Naive B cell (primary cell): ENCODE measurements at regions not wholly inside any gene's neighbourhood (a gene's known extent, or its start where the extent isn't known, plus 50 kb on each side); places are given as distances from the start of the nearest gene placed in this dataset.
"Not testable (repeated sequence)": the region's sequence is repeated elsewhere in the genome, so short reads cannot be mapped to it uniquely, and the experiment has no call there.

Experiments
- ATAC-seq, 2 donors: fragments of 150-1000 bp; cut with Tn5 transposase; 2 replicates each; pipeline ENCODE4 v1.10.0; 2021; ENCODE audit warnings: low read depth in 2 of 2, mild to moderate bottlenecking in 2 of 2, moderate library complexity in 2 of 2
- DNase-seq: peaks from one replicate; pipeline ENCODE4 v3.0.0; 2022
- H3K27ac Mint-ChIP-seq, 6 donors: one replicate each; pipeline ENCODE4 v1.8.0; 2020 to 2022; ENCODE audit warnings: mild to moderate bottlenecking in 6 of 6, mixed read lengths in 6 of 6, moderate library complexity in 5 of 6, inconsistent platforms in 2 of 6
- H3K27me3 Mint-ChIP-seq, 3 donors: one replicate each; pipeline ENCODE4 v1.8.0; 2021 to 2022; ENCODE audit warnings: mixed read lengths in 3 of 3, mild to moderate bottlenecking in 1 of 3
- H3K36me3 Mint-ChIP-seq, 2 donors: one replicate each; pipeline ENCODE4 v1.8.0; 2020 to 2022; ENCODE audit warnings: mixed read lengths in 2 of 2, inconsistent platforms in 1 of 2, mild to moderate bottlenecking in 1 of 2
- H3K4me1 Mint-ChIP-seq, 3 donors: one replicate each; pipeline ENCODE4 v1.8.0; 2020 to 2022; ENCODE audit warnings: mixed read lengths in 3 of 3, inconsistent platforms in 1 of 3, mild to moderate bottlenecking in 1 of 3, moderate library complexity in 1 of 3
- H3K4me3 Mint-ChIP-seq, 8 donors: one replicate each; pipeline ENCODE4 v1.8.0; 2020 to 2022; ENCODE audit warnings: mild to moderate bottlenecking in 8 of 8, mixed read lengths in 8 of 8, moderate library complexity in 8 of 8, inconsistent platforms in 2 of 8
- H3K9me3 Mint-ChIP-seq, 7 donors: one replicate each; pipeline ENCODE4 v1.8.0; 2020 to 2022; ENCODE audit warnings: mixed read lengths in 7 of 7, mild to moderate bottlenecking in 5 of 7, inconsistent platforms in 2 of 7, moderate library complexity in 1 of 7

DNA sequence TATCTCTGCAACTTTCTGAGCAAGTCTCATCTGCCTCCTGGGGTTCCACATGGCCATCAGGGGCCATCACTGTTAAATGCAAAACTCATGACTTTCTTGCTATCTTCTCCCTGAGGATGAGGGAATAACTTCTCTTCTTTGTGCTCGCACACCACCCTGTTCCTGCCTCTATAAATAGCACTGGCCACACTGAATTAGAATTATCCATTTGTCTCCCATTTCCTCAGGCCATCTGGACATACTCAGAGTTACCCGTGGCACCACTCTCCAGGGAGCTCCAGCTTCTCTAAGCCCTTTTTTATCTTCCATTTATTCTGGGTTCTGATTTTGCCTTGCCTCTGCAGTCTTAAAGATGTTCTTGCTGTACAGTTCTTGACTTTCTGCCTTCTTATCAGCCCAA, 72.8 kb upstream of the ECI2 start:
- peaks cover 9 to 22% (median 20%) of the 10 kb centered on the region in 3 donors for H3K27me3 Mint-ChIP-seq
- DNase-seq = no peak
- peak overlapping the region in 5 of 6 donors; percentile 7 to 95 (median 86) for H3K27ac Mint-ChIP-seq
- peak overlapping the region in 5 of 8 donors; percentile 13 to 64 (median 47) for H3K4me3 Mint-ChIP-seq
- H3K9me3 Mint-ChIP-seq = peaks cover 4 to 28% (median 19%) of the 10 kb centered on the region in 7 donors
- ATAC-seq = no peak
- H3K36me3 Mint-ChIP-seq = peaks cover 0 to 35% of the 10 kb centered on the region in 2 donors
- H3K4me1 Mint-ChIP-seq = peaks cover 32 to 43% (median 36%) of the 10 kb centered on the region in 3 donors

DNA sequence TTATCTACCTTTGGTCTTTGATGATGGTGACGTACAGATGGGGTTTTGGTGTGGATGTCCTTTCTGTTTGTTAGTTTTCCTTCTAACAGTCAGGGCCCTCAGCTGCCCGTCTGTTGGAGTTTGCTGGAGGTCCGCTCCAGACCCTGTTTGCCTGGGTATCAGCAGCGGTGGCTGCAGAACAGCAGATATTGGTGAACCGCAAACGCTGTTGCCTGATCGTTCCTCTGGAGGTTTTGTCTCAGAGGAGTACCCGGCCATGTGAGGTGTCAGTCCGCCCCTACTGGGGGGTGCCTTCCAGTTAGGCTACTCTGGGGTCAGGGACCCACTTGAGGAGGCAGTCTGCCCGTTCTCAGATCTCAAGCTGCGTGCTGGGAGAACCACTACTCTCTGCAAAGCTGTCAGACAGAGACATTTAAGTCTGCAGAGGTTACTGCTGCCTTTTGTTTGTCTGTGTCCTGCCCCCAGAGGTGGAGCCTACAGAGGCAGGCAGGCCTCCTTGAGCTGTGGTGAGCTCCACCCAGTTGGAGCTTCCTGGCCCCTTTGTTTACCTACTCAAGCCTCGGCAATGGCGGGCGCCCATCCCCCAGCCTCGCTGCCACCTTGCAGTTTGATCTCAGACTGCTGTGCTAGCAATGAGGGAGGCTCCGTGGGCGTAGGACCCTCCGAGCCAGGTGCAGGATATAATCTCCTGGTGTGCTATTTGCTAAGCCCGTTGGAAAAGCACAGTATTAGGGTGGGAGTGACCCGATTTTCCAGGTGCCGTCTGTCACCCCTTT, 68.5 kb upstream of the ECI2 start:
- H3K4me1 Mint-ChIP-seq = peaks cover 17 to 28% (median 19%) of the 10 kb centered on the region in 3 donors
- H3K4me3 Mint-ChIP-seq, H3K27ac Mint-ChIP-seq, DNase-seq, ATAC-seq: not testable (repeated sequence)
- peaks cover 12 to 33% (median 32%) of the 10 kb centered on the region in 3 donors for H3K27me3 Mint-ChIP-seq
- H3K36me3 Mint-ChIP-seq = peaks cover 0 to 35% of the 10 kb centered on the region in 2 donors
- peaks cover 5 to 24% (median 14%) of the 10 kb centered on the region in 7 donors for H3K9me3 Mint-ChIP-seq

- no peak for DNase-seq
- ATAC-seq = no peak
- peaks cover 0 to 1% (median 0%) of the 10 kb centered on the region in 7 donors for H3K9me3 Mint-ChIP-seq
- H3K4me3 Mint-ChIP-seq = no peak overlapping the region
- H3K36me3 Mint-ChIP-seq = no peaks in the 10 kb centered on the region
- H3K27ac Mint-ChIP-seq = peak overlapping the region in 1 of 6 donors; percentile 13
- peaks cover 3 to 20% (median 13%) of the 10 kb centered on the region in 3 donors for H3K27me3 Mint-ChIP-seq
- no peaks in the 10 kb centered on the region for H3K4me1 Mint-ChIP-seq
Measured at GRCh38 chr6:4192627-4193026, 57.3 kb upstream of the ECI2 start.

DNA sequence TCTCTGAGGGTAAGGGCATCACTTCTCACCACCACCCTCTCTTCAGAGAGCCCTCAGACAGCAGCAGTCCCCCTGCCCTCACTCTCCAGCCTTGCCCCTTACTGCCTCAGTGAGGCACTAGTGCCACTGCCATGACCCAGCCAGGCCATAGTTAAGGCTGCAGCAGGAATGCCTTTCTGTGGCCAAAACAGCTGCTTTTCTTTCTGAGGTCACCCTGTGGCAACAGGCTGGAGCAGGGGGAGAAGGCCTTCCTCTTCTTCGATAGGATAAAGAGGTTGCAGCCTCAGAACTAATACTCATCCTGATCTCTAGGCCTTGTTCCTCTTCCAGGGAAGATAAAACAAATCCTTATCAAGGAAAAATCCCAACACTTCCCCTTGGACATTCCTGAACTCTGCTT, 56.8 kb upstream of the ECI2 start:
- H3K36me3 Mint-ChIP-seq = no peaks in the 10 kb centered on the region
- DNase-seq = no peak
- H3K4me3 Mint-ChIP-seq = no peak overlapping the region
- peak overlapping the region in 1 of 6 donors; percentile 12 for H3K27ac Mint-ChIP-seq
- H3K9me3 Mint-ChIP-seq = peaks cover 0 to 1% (median 0%) of the 10 kb centered on the region in 7 donors
- H3K27me3 Mint-ChIP-seq = peaks cover 3 to 23% (median 17%) of the 10 kb centered on the region in 3 donors
- no peak for ATAC-seq
- no peaks in the 10 kb centered on the region for H3K4me1 Mint-ChIP-seq

DNA sequence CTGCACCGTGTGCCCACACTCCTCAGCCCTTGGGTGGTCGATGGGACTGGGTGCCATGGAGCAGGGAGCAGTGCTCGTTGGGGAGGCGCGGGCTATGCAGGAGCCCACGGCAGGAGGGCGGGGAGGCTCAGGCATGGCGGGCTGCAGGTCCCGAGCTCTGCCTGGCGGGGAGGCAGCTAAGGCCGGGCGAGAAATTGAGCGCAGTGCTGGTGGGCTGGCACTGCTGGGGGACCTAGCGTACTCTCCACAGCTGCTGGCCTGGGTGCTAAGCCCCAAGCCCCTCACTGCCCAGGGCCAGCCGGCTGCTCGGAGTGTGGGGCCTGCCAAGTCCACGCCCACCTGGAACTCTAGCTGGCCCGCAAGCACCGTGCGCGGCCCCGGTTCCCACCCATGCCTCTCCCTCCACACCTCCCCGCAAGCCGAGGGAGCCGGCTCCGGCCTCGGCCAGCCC, 55.9 kb upstream of the ECI2 start:
- Mint-ChIP-seq H3K36me3 (no peaks in the 10 kb centered on the region), H3K9me3 (peaks cover 0 to 1% (median 0%) of the 10 kb centered on the region in 7 donors), H3K4me3 (no peak overlapping the region), H3K27me3 (peaks cover 3 to 23% (median 19%) of the 10 kb centered on the region in 3 donors), H3K4me1 (no peaks in the 10 kb centered on the region), H3K27ac (no peak overlapping the region)
- ATAC-seq (no peak), DNase-seq (no peak)

DNA sequence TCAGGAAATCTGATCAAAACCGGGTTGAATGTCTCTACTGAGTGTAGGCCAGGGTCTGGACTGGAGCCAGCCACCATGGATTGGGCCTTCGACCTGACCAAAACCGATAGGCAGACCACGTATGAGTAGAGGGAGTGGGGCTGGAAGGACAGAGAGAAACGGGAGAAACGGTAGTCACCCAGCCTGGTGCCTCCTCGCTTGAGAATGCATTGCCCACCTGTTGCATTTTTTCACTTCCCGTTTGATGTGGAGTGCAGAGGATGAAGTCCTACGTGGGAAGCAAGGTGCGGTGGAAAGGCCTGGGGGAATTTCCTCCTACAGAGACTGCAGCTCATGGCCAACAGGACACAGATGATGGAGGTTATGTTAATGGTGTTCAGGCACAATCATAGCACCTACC, 53.9 kb upstream of the ECI2 start:
- Mint-ChIP-seq H3K4me3 (peak overlapping the region in 1 of 8 donors; percentile 7), H3K4me1 (no peaks in the 10 kb centered on the region), H3K36me3 (no peaks in the 10 kb centered on the region), H3K27ac (no peak overlapping the region), H3K27me3 (peaks cover 3 to 37% (median 35%) of the 10 kb centered on the region in 3 donors), H3K9me3 (peaks cover 0 to 3% (median 0%) of the 10 kb centered on the region in 7 donors)
- ATAC-seq (no peak), DNase-seq (no peak)

- Mint-ChIP-seq H3K4me1 (no peaks in the 10 kb centered on the region), H3K27me3 (peaks cover 3 to 37% (median 35%) of the 10 kb centered on the region in 3 donors), H3K36me3 (no peaks in the 10 kb centered on the region), H3K4me3 (peak overlapping the region in 1 of 8 donors; percentile 7), H3K9me3 (peaks cover 0 to 3% (median 0%) of the 10 kb centered on the region in 7 donors), H3K27ac (no peak overlapping the region)
- DNase-seq (no peak), ATAC-seq (no peak)
Measured at GRCh38 chr6:4188801-4189200, 53.4 kb upstream of the ECI2 start.

- Mint-ChIP-seq H3K27ac (peak overlapping the region in 1 of 6 donors; percentile 56), H3K36me3 (no peaks in the 10 kb centered on the region), H3K27me3 (peaks cover 3 to 35% (median 33%) of the 10 kb centered on the region in 3 donors), H3K4me1 (no peaks in the 10 kb centered on the region), H3K4me3 (peak overlapping the region in 1 of 8 donors; percentile 50), H3K9me3 (peaks cover 0 to 4% (median 0%) of the 10 kb centered on the region in 7 donors)
- ATAC-seq (no peak), DNase-seq (no peak)
Measured at GRCh38 chr6:4187480-4187879, 52.1 kb upstream of the ECI2 start.

DNA sequence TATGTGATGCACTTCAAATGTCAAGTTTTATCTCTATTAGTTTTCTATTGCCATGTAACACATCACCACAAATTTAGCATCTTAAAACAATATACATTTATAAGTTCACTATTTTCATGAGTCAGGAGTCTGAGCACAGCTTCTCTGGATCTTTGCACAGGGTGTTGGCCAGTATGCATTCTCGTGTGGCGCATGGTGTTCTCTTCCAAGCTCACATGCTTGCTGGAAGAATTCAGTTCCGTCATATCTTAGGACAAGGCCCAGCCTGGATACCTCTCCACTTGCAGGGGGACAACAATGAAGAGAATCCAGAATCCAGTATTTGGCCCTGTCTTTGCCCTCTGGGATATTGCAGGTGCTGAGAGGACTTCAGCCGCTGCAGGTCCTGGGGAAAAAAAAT, 51.0 kb upstream of the ECI2 start:
- no peak overlapping the region for H3K4me3 Mint-ChIP-seq
- ATAC-seq = no peak
- no peaks in the 10 kb centered on the region for H3K4me1 Mint-ChIP-seq
- peaks cover 0 to 42% (median 31%) of the 10 kb centered on the region in 3 donors for H3K27me3 Mint-ChIP-seq
- no peak overlapping the region for H3K27ac Mint-ChIP-seq
- H3K36me3 Mint-ChIP-seq = no peaks in the 10 kb centered on the region
- H3K9me3 Mint-ChIP-seq = peaks cover 0 to 4% (median 0%) of the 10 kb centered on the region in 7 donors
- no peak for DNase-seq

GRCh38 chr6:4185846-4186245, 50.5 kb upstream of the ECI2 start:
- DNase-seq = no peak
- no peaks in the 10 kb centered on the region for H3K4me1 Mint-ChIP-seq

DNA sequence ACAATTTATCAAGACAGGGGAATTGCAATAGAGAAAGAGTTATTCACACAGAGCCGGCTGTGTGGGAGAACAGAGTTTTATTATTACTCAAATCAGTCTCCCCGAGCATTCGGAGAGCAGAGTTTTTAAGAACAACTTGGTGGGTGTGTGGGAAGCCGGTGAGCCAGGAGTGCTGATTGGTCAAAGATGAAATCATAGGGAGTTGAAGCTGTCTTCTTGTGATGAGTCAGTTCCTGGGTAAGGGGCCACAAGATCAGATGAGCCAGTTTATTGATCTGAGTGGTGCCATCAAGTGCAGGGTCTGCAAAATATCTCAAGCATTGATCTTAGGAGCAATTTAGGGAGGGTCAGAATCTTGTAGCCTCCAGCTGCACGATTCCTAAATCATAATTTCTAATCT, 50.0 kb upstream of the ECI2 start:
- DNase-seq (no peak), ATAC-seq (no peak)
- Mint-ChIP-seq H3K27ac (peak overlapping the region in 1 of 6 donors; percentile 37), H3K9me3 (peaks cover 0 to 4% (median 0%) of the 10 kb centered on the region in 7 donors), H3K27me3 (peaks cover 0 to 42% (median 31%) of the 10 kb centered on the region in 3 donors), H3K36me3 (no peaks in the 10 kb centered on the region), H3K4me3 (no peak overlapping the region), H3K4me1 (no peaks in the 10 kb centered on the region)

More at GRCh38 chr6:4185846-4186245, 50.5 kb upstream of the ECI2 start:
- Mint-ChIP-seq H3K27me3 (peaks cover 0 to 42% (median 31%) of the 10 kb centered on the region in 3 donors), H3K27ac (no peak overlapping the region), H3K36me3 (no peaks in the 10 kb centered on the region), H3K9me3 (peaks cover 0 to 4% (median 0%) of the 10 kb centered on the region in 7 donors), H3K4me3 (no peak overlapping the region)
- ATAC-seq = no peak
